ENCODE measurements at regions not wholly inside any gene's neighbourhood (a gene's known extent, or its start where the extent isn't known, plus 50 kb on each side); places are given as distances from the start of the nearest gene placed in this dataset.

- Histone ChIP-seq H3K4me1 (ENCODE audit: control extremely low read depth in 1 of 4, control insufficient read depth in 4 of 4, insufficient read depth in 4 of 4, low read length in 3 of 4) (no peaks in the 10 kb centered on the region), H3K27ac (ENCODE audit: insufficient read depth in 1 of 2, low read depth in 1 of 2, low read length in 2 of 2, poor library complexity in 1 of 2, severe bottlenecking in 2 of 2) (no peak overlapping the region), H3K27me3 (replicated peaks in 2 of 5; ENCODE audit: control insufficient read depth in 4 of 5, insufficient read depth in 5 of 5, low read length in 4 of 5) (no peaks in the 10 kb centered on the region), H3K4me3 (ENCODE audit: control insufficient read depth in 1 of 7, extremely low read depth in 1 of 7, insufficient read depth in 4 of 7, low read depth in 2 of 7, low read length in 6 of 7) (no peak overlapping the region), H3K36me3 (ENCODE audit: control insufficient read depth in 4 of 4, insufficient read depth in 4 of 4, low read length in 3 of 4) (no peaks in the 10 kb centered on the region), H3K9me3 (ENCODE audit: control extremely low read depth in 1 of 5, control insufficient read depth in 4 of 5, insufficient read depth in 2 of 5, low read depth in 1 of 5, low read length in 4 of 5) (no peaks in the 10 kb centered on the region)
- WGBS (ENCODE audit: insufficient coverage): 91% methylated on average over 3 of the region's 5 CpGs
- POLR2A ChIA-PET: no interaction called here
- CTCF ChIA-PET: no interaction called here
- no peak for DNase-seq
Measured at GRCh38 chr13:71115301-71115700, 751.7 kb downstream of the DACH1 start.

- Histone ChIP-seq H3K27ac (ENCODE audit: insufficient read depth in 1 of 2, low read depth in 1 of 2, low read length in 2 of 2, poor library complexity in 1 of 2, severe bottlenecking in 2 of 2) (no peak overlapping the region), H3K4me1 (ENCODE audit: control extremely low read depth in 1 of 4, control insufficient read depth in 4 of 4, insufficient read depth in 4 of 4, low read length in 3 of 4) (no peaks in the 10 kb centered on the region), H3K36me3 (ENCODE audit: control insufficient read depth in 4 of 4, insufficient read depth in 4 of 4, low read length in 3 of 4) (no peaks in the 10 kb centered on the region), H3K4me3 (ENCODE audit: control insufficient read depth in 1 of 7, extremely low read depth in 1 of 7, insufficient read depth in 4 of 7, low read depth in 2 of 7, low read length in 6 of 7) (no peak overlapping the region), H3K9me3 (ENCODE audit: control extremely low read depth in 1 of 5, control insufficient read depth in 4 of 5, insufficient read depth in 2 of 5, low read depth in 1 of 5, low read length in 4 of 5) (no peaks in the 10 kb centered on the region), H3K27me3 (replicated peaks in 2 of 5; ENCODE audit: control insufficient read depth in 4 of 5, insufficient read depth in 5 of 5, low read length in 4 of 5) (no peaks in the 10 kb centered on the region)
- no peak for DNase-seq
- POLR2A ChIA-PET: no interaction called here
- CTCF ChIA-PET: no interaction called here
- WGBS (ENCODE audit: insufficient coverage): no CpG with 5 or more reads among the region's 1 CpG
Measured at GRCh38 chr13:71096421-71096820, 770.6 kb downstream of the DACH1 start.

GRCh38 chr13:71090990-71091389, 776.0 kb downstream of the DACH1 start:
- H3K4me3 ChIP-seq (ENCODE audit: control insufficient read depth in 1 of 7, extremely low read depth in 1 of 7, insufficient read depth in 4 of 7, low read depth in 2 of 7, low read length in 6 of 7): no peak overlapping the region
- 100% methylated on average over 1 of the region's 2 CpGs for WGBS (ENCODE audit: insufficient coverage)
- no peak for DNase-seq
- H3K9me3 ChIP-seq (ENCODE audit: control extremely low read depth in 1 of 5, control insufficient read depth in 4 of 5, insufficient read depth in 2 of 5, low read depth in 1 of 5, low read length in 4 of 5): no peaks in the 10 kb centered on the region
- H3K27ac ChIP-seq (ENCODE audit: insufficient read depth in 1 of 2, low read depth in 1 of 2, low read length in 2 of 2, poor library complexity in 1 of 2, severe bottlenecking in 2 of 2): no peak overlapping the region
- no peaks in the 10 kb centered on the region for H3K27me3 ChIP-seq (replicated peaks in 2 of 5; ENCODE audit: control insufficient read depth in 4 of 5, insufficient read depth in 5 of 5, low read length in 4 of 5)
- POLR2A ChIA-PET: no interaction called here
- no peaks in the 10 kb centered on the region for H3K4me1 ChIP-seq (ENCODE audit: control extremely low read depth in 1 of 4, control insufficient read depth in 4 of 4, insufficient read depth in 4 of 4, low read length in 3 of 4)
- CTCF ChIA-PET: no interaction called here
- H3K36me3 ChIP-seq (ENCODE audit: control insufficient read depth in 4 of 4, insufficient read depth in 4 of 4, low read length in 3 of 4): no peaks in the 10 kb centered on the region

GRCh38 chr13:71089056-71089455, 777.9 kb downstream of the DACH1 start:
- Histone ChIP-seq H3K27me3 (replicated peaks in 2 of 5; ENCODE audit: control insufficient read depth in 4 of 5, insufficient read depth in 5 of 5, low read length in 4 of 5) (no peaks in the 10 kb centered on the region), H3K9me3 (ENCODE audit: control extremely low read depth in 1 of 5, control insufficient read depth in 4 of 5, insufficient read depth in 2 of 5, low read depth in 1 of 5, low read length in 4 of 5) (no peaks in the 10 kb centered on the region), H3K4me3 (ENCODE audit: control insufficient read depth in 1 of 7, extremely low read depth in 1 of 7, insufficient read depth in 4 of 7, low read depth in 2 of 7, low read length in 6 of 7) (no peak overlapping the region), H3K27ac (ENCODE audit: insufficient read depth in 1 of 2, low read depth in 1 of 2, low read length in 2 of 2, poor library complexity in 1 of 2, severe bottlenecking in 2 of 2) (no peak overlapping the region), H3K4me1 (ENCODE audit: control extremely low read depth in 1 of 4, control insufficient read depth in 4 of 4, insufficient read depth in 4 of 4, low read length in 3 of 4) (no peaks in the 10 kb centered on the region), H3K36me3 (ENCODE audit: control insufficient read depth in 4 of 4, insufficient read depth in 4 of 4, low read length in 3 of 4) (no peaks in the 10 kb centered on the region)
- ChIA-PET POLR2A (no interaction called here), CTCF (no interaction called here)
- no peak for DNase-seq
- 89% methylated on average over 4 of the region's 4 CpGs for WGBS (ENCODE audit: insufficient coverage)

- H3K36me3 ChIP-seq (ENCODE audit: control insufficient read depth in 4 of 4, insufficient read depth in 4 of 4, low read length in 3 of 4): no peaks in the 10 kb centered on the region
- POLR2A ChIA-PET: no interaction called here
Measured at GRCh38 chr13:71087432-71087831, 779.6 kb downstream of the DACH1 start.

GRCh38 chr13:71087006-71087405, 780.0 kb downstream of the DACH1 start:
- H3K27ac ChIP-seq (ENCODE audit: insufficient read depth in 1 of 2, low read depth in 1 of 2, low read length in 2 of 2, poor library complexity in 1 of 2, severe bottlenecking in 2 of 2): no peak overlapping the region
- DNase-seq: no peak
- H3K9me3 ChIP-seq (ENCODE audit: control extremely low read depth in 1 of 5, control insufficient read depth in 4 of 5, insufficient read depth in 2 of 5, low read depth in 1 of 5, low read length in 4 of 5): no peaks in the 10 kb centered on the region
- POLR2A ChIA-PET: no interaction called here
- WGBS (ENCODE audit: insufficient coverage): no CpG with 5 or more reads among the region's 2 CpGs
- CTCF ChIA-PET: no interaction called here
- H3K27me3 ChIP-seq (replicated peaks in 2 of 5; ENCODE audit: control insufficient read depth in 4 of 5, insufficient read depth in 5 of 5, low read length in 4 of 5): no peaks in the 10 kb centered on the region
- H3K4me1 ChIP-seq (ENCODE audit: control extremely low read depth in 1 of 4, control insufficient read depth in 4 of 4, insufficient read depth in 4 of 4, low read length in 3 of 4): no peaks in the 10 kb centered on the region
- no peak overlapping the region for H3K4me3 ChIP-seq (ENCODE audit: control insufficient read depth in 1 of 7, extremely low read depth in 1 of 7, insufficient read depth in 4 of 7, low read depth in 2 of 7, low read length in 6 of 7)
- no peaks in the 10 kb centered on the region for H3K36me3 ChIP-seq (ENCODE audit: control insufficient read depth in 4 of 4, insufficient read depth in 4 of 4, low read length in 3 of 4)

More at GRCh38 chr13:71087432-71087831, 779.6 kb downstream of the DACH1 start:
- no peak for DNase-seq
- CTCF ChIA-PET: no interaction called here
- Histone ChIP-seq H3K27me3 (replicated peaks in 2 of 5; ENCODE audit: control insufficient read depth in 4 of 5, insufficient read depth in 5 of 5, low read length in 4 of 5) (no peaks in the 10 kb centered on the region), H3K27ac (ENCODE audit: insufficient read depth in 1 of 2, low read depth in 1 of 2, low read length in 2 of 2, poor library complexity in 1 of 2, severe bottlenecking in 2 of 2) (no peak overlapping the region), H3K4me3 (ENCODE audit: control insufficient read depth in 1 of 7, extremely low read depth in 1 of 7, insufficient read depth in 4 of 7, low read depth in 2 of 7, low read length in 6 of 7) (no peak overlapping the region), H3K4me1 (ENCODE audit: control extremely low read depth in 1 of 4, control insufficient read depth in 4 of 4, insufficient read depth in 4 of 4, low read length in 3 of 4) (no peaks in the 10 kb centered on the region), H3K9me3 (ENCODE audit: control extremely low read depth in 1 of 5, control insufficient read depth in 4 of 5, insufficient read depth in 2 of 5, low read depth in 1 of 5, low read length in 4 of 5) (no peaks in the 10 kb centered on the region)
- over 99% methylated on average over 9 of the region's 16 CpGs for WGBS (ENCODE audit: insufficient coverage)

- no peaks in the 10 kb centered on the region for H3K27me3 ChIP-seq (replicated peaks in 2 of 5; ENCODE audit: control insufficient read depth in 4 of 5, insufficient read depth in 5 of 5, low read length in 4 of 5)
- no peak for DNase-seq
- CTCF ChIA-PET: no interaction called here
- no peaks in the 10 kb centered on the region for H3K36me3 ChIP-seq (ENCODE audit: control insufficient read depth in 4 of 4, insufficient read depth in 4 of 4, low read length in 3 of 4)
- no peaks in the 10 kb centered on the region for H3K4me1 ChIP-seq (ENCODE audit: control extremely low read depth in 1 of 4, control insufficient read depth in 4 of 4, insufficient read depth in 4 of 4, low read length in 3 of 4)
- H3K27ac ChIP-seq (ENCODE audit: insufficient read depth in 1 of 2, low read depth in 1 of 2, low read length in 2 of 2, poor library complexity in 1 of 2, severe bottlenecking in 2 of 2): no peak overlapping the region
- H3K9me3 ChIP-seq (ENCODE audit: control extremely low read depth in 1 of 5, control insufficient read depth in 4 of 5, insufficient read depth in 2 of 5, low read depth in 1 of 5, low read length in 4 of 5): no peaks in the 10 kb centered on the region
- H3K4me3 ChIP-seq (ENCODE audit: control insufficient read depth in 1 of 7, extremely low read depth in 1 of 7, insufficient read depth in 4 of 7, low read depth in 2 of 7, low read length in 6 of 7): no peak overlapping the region
- POLR2A ChIA-PET: no interaction called here
- WGBS (ENCODE audit: insufficient coverage): 100% methylated on average over 1 of the region's 1 CpG
Measured at GRCh38 chr13:71082631-71083030, 784.4 kb downstream of the DACH1 start.

GRCh38 chr13:71079638-71080037, 787.4 kb downstream of the DACH1 start:
- H3K4me3 ChIP-seq (ENCODE audit: control insufficient read depth in 1 of 7, extremely low read depth in 1 of 7, insufficient read depth in 4 of 7, low read depth in 2 of 7, low read length in 6 of 7): no peak overlapping the region
- H3K27ac ChIP-seq (ENCODE audit: insufficient read depth in 1 of 2, low read depth in 1 of 2, low read length in 2 of 2, poor library complexity in 1 of 2, severe bottlenecking in 2 of 2): no peak overlapping the region
- no peaks in the 10 kb centered on the region for H3K36me3 ChIP-seq (ENCODE audit: control insufficient read depth in 4 of 4, insufficient read depth in 4 of 4, low read length in 3 of 4)
- DNase-seq: no peak
- POLR2A ChIA-PET: no interaction called here
- no peaks in the 10 kb centered on the region for H3K4me1 ChIP-seq (ENCODE audit: control extremely low read depth in 1 of 4, control insufficient read depth in 4 of 4, insufficient read depth in 4 of 4, low read length in 3 of 4)
- CTCF ChIA-PET: no interaction called here
- no peaks in the 10 kb centered on the region for H3K9me3 ChIP-seq (ENCODE audit: control extremely low read depth in 1 of 5, control insufficient read depth in 4 of 5, insufficient read depth in 2 of 5, low read depth in 1 of 5, low read length in 4 of 5)
- H3K27me3 ChIP-seq (replicated peaks in 2 of 5; ENCODE audit: control insufficient read depth in 4 of 5, insufficient read depth in 5 of 5, low read length in 4 of 5): no peaks in the 10 kb centered on the region
